DND-41 (cell line): ENCODE measurements at regions not wholly inside any gene's neighbourhood (a gene's known extent, or its start where the extent isn't known, plus 50 kb on each side); places are given as distances from the start of the nearest gene placed in this dataset.

Experiments
- ATAC-seq: fragments of 200-7000 bp; cut with Tn5 transposase; 3 replicates; pipeline ENCODE4 v1.9.1; 2021; ENCODE audit warnings: low read depth; ENCODE audit not compliant: insufficient read depth
- DNase-seq: peaks from one replicate; pipeline ENCODE4 v3.0.0-alpha.2; 2020
- H2AFZ ChIP-seq: 2 replicates; pipeline ENCODE4 v1.6.0; 2012; ENCODE audit warnings: low read depth, low read length
- H3K27ac ChIP-seq: 2 replicates; pipeline ENCODE4 v1.5.1; 2012; ENCODE audit warnings: low read length, inconsistent platforms
- H3K27me3 ChIP-seq: fragments of 200-600 bp; sonication (generic); 2 replicates; pipeline ENCODE4 v1.6.0; 2012; ENCODE audit warnings: low read length, mild to moderate bottlenecking, inconsistent platforms; ENCODE audit not compliant: insufficient read depth, poor library complexity
- H3K36me3 ChIP-seq: 2 replicates; pipeline ENCODE4 v1.5.1; 2012; ENCODE audit warnings: low read length, inconsistent platforms; ENCODE audit not compliant: insufficient read depth
- H3K4me1 ChIP-seq: 2 replicates; pipeline ENCODE4 v1.5.1; 2012; ENCODE audit warnings: mild to moderate bottlenecking, low read length; ENCODE audit not compliant: insufficient read depth
- H3K4me2 ChIP-seq: 2 replicates; pipeline ENCODE4 v1.6.0; 2012; ENCODE audit warnings: mild to moderate bottlenecking, moderate library complexity, low read length, inconsistent platforms; ENCODE audit not compliant: insufficient read depth
- H3K4me3 ChIP-seq, 2 experiments: fragments of 200-600 bp in 1 of 2; shearing (Covaris generic) in 1 of 2; 2 replicates each; pipeline ENCODE4 v1.5.1; 2012 to 2016; ENCODE audit warnings: inconsistent platforms in 2 of 2, low read length in 2 of 2, mild to moderate bottlenecking in 2 of 2, low read depth in 1 of 2, moderate library complexity in 1 of 2
- H3K79me2 ChIP-seq: 2 replicates; pipeline ENCODE4 v1.6.0; 2012; ENCODE audit warnings: low read length, inconsistent platforms; ENCODE audit not compliant: insufficient read depth
- H3K9ac ChIP-seq: 2 replicates; pipeline ENCODE4 v1.6.0; 2012; ENCODE audit warnings: low read depth, mild to moderate bottlenecking, inconsistent platforms, low read length, moderate library complexity
- H3K9me3 ChIP-seq: 2 replicates; pipeline ENCODE4 v1.5.1; 2012; ENCODE audit warnings: low read length, moderate library complexity, mild to moderate bottlenecking, inconsistent platforms; ENCODE audit not compliant: insufficient read depth, severe bottlenecking
- H4K20me1 ChIP-seq: 2 replicates; pipeline ENCODE4 v1.6.0; 2012; ENCODE audit warnings: low read length; ENCODE audit not compliant: insufficient read depth
- CTCF ChIP-seq: IDR thresholded peaks from 2 replicates; pipeline ENCODE4 v1.5.1; 2012; ENCODE audit warnings: borderline replicate concordance, low read length, moderate library complexity, mild to moderate bottlenecking; ENCODE audit not compliant: poor library complexity, severe bottlenecking; ENCODE audit errors: extremely low read depth
- EZH2 ChIP-seq: IDR thresholded peaks from 3 replicates; pipeline ENCODE4 v1.6.1; 2012; ENCODE audit warnings: borderline replicate concordance, low read depth, mild to moderate bottlenecking, moderate library complexity, low read length, inconsistent platforms; ENCODE audit not compliant: severe bottlenecking

DNA sequence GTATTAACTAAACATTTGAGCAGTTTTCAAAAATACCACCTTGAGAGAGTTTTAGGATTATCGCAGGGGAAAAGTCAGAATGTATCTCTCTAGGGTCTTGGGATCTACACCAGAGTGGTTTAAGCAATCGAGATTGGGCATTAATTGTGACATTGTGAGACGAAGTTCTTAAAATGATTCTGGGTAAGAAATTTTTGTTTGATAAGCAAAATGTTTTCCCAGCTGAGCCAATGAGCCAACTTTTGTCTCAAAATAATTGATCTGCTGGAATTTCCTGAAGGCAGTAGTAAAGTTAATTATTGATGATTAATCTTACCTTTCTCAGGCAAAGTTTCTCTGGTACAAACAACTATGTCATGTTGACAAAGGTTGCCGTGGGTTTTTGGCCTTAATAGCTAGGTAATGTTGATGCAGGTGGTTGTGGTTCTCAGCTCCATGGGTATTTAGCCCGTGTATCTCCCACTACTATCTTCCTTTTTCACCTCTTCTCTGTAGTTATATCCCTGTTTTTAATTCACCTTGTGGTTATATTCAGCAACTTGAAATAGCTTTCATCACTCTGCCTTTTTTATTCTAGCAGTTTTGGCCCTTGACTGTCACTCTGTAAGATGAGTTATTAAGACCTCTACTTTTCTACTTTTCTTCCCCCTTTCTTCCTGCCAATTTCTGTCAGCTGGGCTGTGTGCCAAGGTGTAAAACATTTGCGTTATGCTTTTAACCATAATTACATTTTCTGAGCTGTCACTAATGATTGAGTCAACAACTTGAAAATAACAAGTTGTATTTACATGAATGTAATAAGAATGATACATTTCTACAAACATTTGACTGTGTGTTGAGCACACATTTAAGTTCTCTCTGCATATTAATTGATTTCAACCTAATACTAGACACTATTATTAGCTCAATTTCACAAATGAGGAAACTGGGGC lies 368.3 kb upstream of the BTBD3 start:
- Histone ChIP-seq H3K36me3 (no peaks in the 10 kb centered on the region), H3K27ac (no peak overlapping the region), H3K9ac (no peak overlapping the region), H3K4me3 (no peak overlapping the region), H3K27me3 (no peaks in the 10 kb centered on the region), H3K9me3 (no peaks in the 10 kb centered on the region), H4K20me1 (no peaks in the 10 kb centered on the region), H3K4me1 (no peaks in the 10 kb centered on the region), H2AFZ (no peak overlapping the region), H3K4me2 (no peak overlapping the region), H3K79me2 (no peaks in the 10 kb centered on the region)
- ATAC-seq (no peak), DNase-seq (no peak)
- TF ChIP-seq EZH2 (no peak), CTCF (no peak)

GRCh38 chr20:11550657-11551338 lies 366.9 kb upstream of the BTBD3 start:
- no peaks in the 10 kb centered on the region for H3K79me2 ChIP-seq
- no peaks in the 10 kb centered on the region for H3K36me3 ChIP-seq
- no peak for TF ChIP-seq CTCF
- TF ChIP-seq EZH2 = no peak
- no peak overlapping the region for H3K4me3 ChIP-seq
- H3K27ac ChIP-seq = no peak overlapping the region
- H3K9ac ChIP-seq = no peak overlapping the region
- no peaks in the 10 kb centered on the region for H3K27me3 ChIP-seq
- no peaks in the 10 kb centered on the region for H3K9me3 ChIP-seq
- no peaks in the 10 kb centered on the region for H4K20me1 ChIP-seq
- H3K4me2 ChIP-seq = no peak overlapping the region
- no peaks in the 10 kb centered on the region for H3K4me1 ChIP-seq
- ATAC-seq (no peak), DNase-seq (no peak)
- no peak overlapping the region for H2AFZ ChIP-seq

DNA sequence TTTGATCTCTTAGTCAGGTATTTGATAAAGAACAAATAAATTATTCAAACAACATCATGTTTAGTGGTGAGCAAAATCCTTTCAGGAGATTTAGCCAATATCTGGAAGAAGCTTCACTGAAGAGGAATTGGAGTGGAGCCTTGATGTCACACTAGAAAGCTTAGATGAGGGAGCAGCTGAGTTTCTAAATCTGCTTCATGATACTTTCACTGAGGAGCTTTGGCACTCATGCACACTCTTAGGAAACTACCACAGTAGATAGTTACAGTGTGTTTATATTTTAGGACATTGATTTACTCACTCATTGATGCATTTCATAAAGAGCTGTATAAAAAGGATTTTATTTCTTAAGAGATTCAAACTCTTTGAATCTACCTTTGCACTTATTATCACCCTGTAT lies 366.2 kb upstream of the BTBD3 start:
- no peak for DNase-seq
- no peak overlapping the region for H2AFZ ChIP-seq
- H3K4me2 ChIP-seq = no peak overlapping the region
- no peaks in the 10 kb centered on the region for H3K79me2 ChIP-seq
- no peak for TF ChIP-seq CTCF
- TF ChIP-seq EZH2 = no peak
- ATAC-seq = no peak
- no peaks in the 10 kb centered on the region for H3K36me3 ChIP-seq
- H3K4me3 ChIP-seq = no peak overlapping the region
- no peaks in the 10 kb centered on the region for H3K9me3 ChIP-seq
- H3K4me1 ChIP-seq = no peaks in the 10 kb centered on the region
- H4K20me1 ChIP-seq = no peaks in the 10 kb centered on the region
- no peak overlapping the region for H3K27ac ChIP-seq
- no peak overlapping the region for H3K9ac ChIP-seq
- H3K27me3 ChIP-seq = no peaks in the 10 kb centered on the region
